HEK293 (cell line): ENCODE measurements at regions not wholly inside any gene's neighbourhood (a gene's known extent, or its start where the extent isn't known, plus 50 kb on each side); places are given as distances from the start of the nearest gene placed in this dataset.

Source experiments
- CTCF ChIA-PET: fragments of 350-600 bp; formaldehyde crosslinking; extraction: SDS; loops from one replicate; lab custom pipeline; 2021; ENCODE audit warnings: antibody characterized with exemption; lab: Yijun Ruan, JAX
- POLR2A ChIA-PET: fragments of 300-600 bp; formaldehyde crosslinking; extraction: SDS; loops from one replicate; lab custom pipeline; 2020; ENCODE audit warnings: antibody characterized with exemption, inconsistent platforms; lab: Yijun Ruan, JAX
- H3K27ac ChIP-seq: fragments of 200-500 bp; sonication (Bioruptor generic); 2 replicates; pipeline ENCODE4 v1.5.1; 2014; ENCODE audit warnings: low read depth, low read length, control low read depth, inconsistent platforms; ENCODE audit errors: extremely low read depth
- H3K36me3 ChIP-seq, 2 experiments: fragments of 200-500 bp in 1 of 2; sonication (Bioruptor generic) in 1 of 2; 1 replicate in 1 of 2; 2 replicates in 1 of 2; pipeline ENCODE4 v1.5.1; 2014 to 2017; ENCODE audit warnings: inconsistent platforms in 2 of 2, low read length in 2 of 2; ENCODE audit not compliant: control insufficient read depth in 2 of 2, insufficient read depth in 1 of 2
- H3K4me1 ChIP-seq: fragments of 200-500 bp; sonication (Bioruptor generic); 2 replicates; pipeline ENCODE4 v1.5.1; 2014; ENCODE audit warnings: mild to moderate bottlenecking, low read length, inconsistent platforms; ENCODE audit not compliant: control insufficient read depth, insufficient read depth
- H3K4me3 ChIP-seq: 2 replicates; pipeline ENCODE4 v1.5.1; 2011; ENCODE audit warnings: low read depth, mild to moderate bottlenecking, control low read depth, low read length, moderate library complexity
- H3K9me3 ChIP-seq: fragments of 200-500 bp; sonication (Bioruptor generic); 2 replicates; pipeline ENCODE4 v1.5.1; 2014; ENCODE audit warnings: low read depth, low read length, inconsistent platforms; ENCODE audit not compliant: control insufficient read depth, insufficient read depth
- KLF7 ChIP-seq: fragments of 450-650 bp; formaldehyde crosslinking; IDR thresholded peaks from 2 replicates; pipeline ENCODE4 v1.5.1; 2016; ENCODE audit warnings: missing biosample characterization, missing genetic modification characterization, borderline replicate concordance
- SALL2 ChIP-seq: fragments of 450-650 bp; formaldehyde crosslinking; IDR thresholded peaks from 2 replicates; pipeline ENCODE4 v1.5.0; 2017; ENCODE audit warnings: missing biosample characterization, mild to moderate bottlenecking, missing genetic modification characterization, borderline replicate concordance
- SP3 ChIP-seq: fragments of 450-650 bp; formaldehyde crosslinking; IDR thresholded peaks from 2 replicates; pipeline ENCODE4 v1.5.1; 2016; ENCODE audit warnings: missing biosample characterization, missing genetic modification characterization
- WT1 ChIP-seq: fragments of 450-650 bp; formaldehyde crosslinking; IDR thresholded peaks from 2 replicates; pipeline ENCODE4 v1.5.1; 2016; ENCODE audit warnings: missing biosample characterization, missing genetic modification characterization
- ZFP37 ChIP-seq: fragments of 450-650 bp; formaldehyde crosslinking; IDR thresholded peaks from 2 replicates; pipeline ENCODE4 v1.5.1; 2016; ENCODE audit warnings: missing biosample characterization, missing genetic modification characterization
- ZFP69B ChIP-seq: fragments of 450-650 bp; formaldehyde crosslinking; IDR thresholded peaks from 2 replicates; pipeline ENCODE4 v1.5.1; 2016; ENCODE audit warnings: missing biosample characterization, missing genetic modification characterization
- ZNF2 ChIP-seq: fragments of 450-650 bp; formaldehyde crosslinking; IDR thresholded peaks from 2 replicates; pipeline ENCODE4 v1.5.1; 2016; ENCODE audit warnings: missing biosample characterization, missing genetic modification characterization
- ZNF221 ChIP-seq: fragments of 450-650 bp; formaldehyde crosslinking; IDR thresholded peaks from 2 replicates; pipeline ENCODE4 v1.5.1; 2017; ENCODE audit warnings: missing biosample characterization, missing genetic modification characterization, borderline replicate concordance
- ZNF394 ChIP-seq: fragments of 450-650 bp; formaldehyde crosslinking; IDR thresholded peaks from 2 replicates; pipeline ENCODE4 v1.5.1; 2016; ENCODE audit warnings: missing biosample characterization, missing genetic modification characterization, mild to moderate bottlenecking, moderate library complexity, borderline replicate concordance
- ZNF473 ChIP-seq: fragments of 450-650 bp; formaldehyde crosslinking; IDR thresholded peaks from 2 replicates; pipeline ENCODE4 v1.5.1; 2017; ENCODE audit warnings: missing biosample characterization, missing genetic modification characterization
- ZNF514 ChIP-seq: fragments of 450-650 bp; formaldehyde crosslinking; IDR thresholded peaks from 2 replicates; pipeline ENCODE4 v1.5.1; 2016; ENCODE audit warnings: missing biosample characterization, missing genetic modification characterization
- ZNF521 ChIP-seq: fragments of 450-650 bp; formaldehyde crosslinking; IDR thresholded peaks from 2 replicates; pipeline ENCODE4 v1.5.1; 2017; ENCODE audit warnings: missing biosample characterization, mild to moderate bottlenecking, missing genetic modification characterization
- ZNF529 ChIP-seq: fragments of 450-650 bp; formaldehyde crosslinking; IDR thresholded peaks from 2 replicates; pipeline ENCODE4 v1.5.1; 2017; ENCODE audit warnings: missing genetic modification characterization, missing biosample characterization; ENCODE audit not compliant: insufficient replicate concordance
- ZNF548 ChIP-seq: fragments of 450-650 bp; formaldehyde crosslinking; IDR thresholded peaks from 2 replicates; pipeline ENCODE4 v1.5.1; 2016; ENCODE audit warnings: missing biosample characterization, missing genetic modification characterization
- ZNF664 ChIP-seq: fragments of 450-650 bp; formaldehyde crosslinking; IDR thresholded peaks from 2 replicates; pipeline ENCODE4 v1.5.1; 2016; ENCODE audit warnings: missing biosample characterization, missing genetic modification characterization
- ZNF677 ChIP-seq: fragments of 450-650 bp; IDR thresholded peaks from 2 replicates; pipeline ENCODE4 v1.5.0; 2018; ENCODE audit warnings: missing biosample characterization, mild to moderate bottlenecking, missing genetic modification characterization, moderate library complexity
- ZNF701 ChIP-seq: fragments of 450-650 bp; formaldehyde crosslinking; IDR thresholded peaks from 2 replicates; pipeline ENCODE4 v1.5.1; 2016; ENCODE audit warnings: missing biosample characterization, missing genetic modification characterization
- ZSCAN30 ChIP-seq: fragments of 450-650 bp; IDR thresholded peaks from 2 replicates; pipeline ENCODE4 v1.5.1; 2018; ENCODE audit warnings: missing biosample characterization, mild to moderate bottlenecking, missing genetic modification characterization, moderate library complexity
- TF ChIP-seq, protein P1 (sequence below): fragments of 450-650 bp; formaldehyde crosslinking; IDR thresholded peaks from 2 replicates; pipeline ENCODE4 v1.5.1; 2016; ENCODE audit warnings: missing biosample characterization, missing genetic modification characterization, borderline replicate concordance
- TF ChIP-seq, protein P2 (sequence below): fragments of 450-650 bp; formaldehyde crosslinking; IDR thresholded peaks from 2 replicates; pipeline ENCODE4 v1.5.1; 2016; ENCODE audit warnings: missing biosample characterization, missing genetic modification characterization, borderline replicate concordance
- TF ChIP-seq, protein P3 (sequence below): fragments of 450-650 bp; formaldehyde crosslinking; IDR thresholded peaks from 2 replicates; pipeline ENCODE4 v1.5.1; 2016; ENCODE audit warnings: missing biosample characterization, missing genetic modification characterization

DNA sequence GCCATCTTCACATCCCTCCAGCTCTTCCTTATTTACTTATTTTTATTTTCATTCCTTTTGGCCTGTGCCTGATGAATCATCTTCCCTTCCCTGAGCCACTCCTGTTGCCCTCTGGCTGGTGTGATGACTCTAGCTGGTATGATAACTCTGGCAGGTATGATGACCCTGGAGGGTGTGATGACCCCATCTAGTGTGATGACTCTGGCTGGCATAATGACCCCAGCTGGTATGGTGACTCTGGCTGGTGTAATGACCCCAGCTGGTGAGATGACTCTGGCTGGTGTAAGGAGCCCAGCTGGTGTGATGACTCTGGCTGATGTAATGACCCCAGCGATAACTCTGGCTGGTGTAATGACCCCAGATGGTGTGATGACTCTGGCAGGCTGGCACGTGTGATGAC is 426.8 kb downstream of the QKI start:
- no peaks in the 10 kb centered on the region for H3K4me1 ChIP-seq
- no peak for TF ChIP-seq SALL2 (tag by site-specific recombination)
- TF ChIP-seq ZSCAN30 (tag by site-specific recombination): no peak
- no peak for TF ChIP-seq KLF7 (tag by site-specific recombination)
- TF ChIP-seq, protein P1, sequence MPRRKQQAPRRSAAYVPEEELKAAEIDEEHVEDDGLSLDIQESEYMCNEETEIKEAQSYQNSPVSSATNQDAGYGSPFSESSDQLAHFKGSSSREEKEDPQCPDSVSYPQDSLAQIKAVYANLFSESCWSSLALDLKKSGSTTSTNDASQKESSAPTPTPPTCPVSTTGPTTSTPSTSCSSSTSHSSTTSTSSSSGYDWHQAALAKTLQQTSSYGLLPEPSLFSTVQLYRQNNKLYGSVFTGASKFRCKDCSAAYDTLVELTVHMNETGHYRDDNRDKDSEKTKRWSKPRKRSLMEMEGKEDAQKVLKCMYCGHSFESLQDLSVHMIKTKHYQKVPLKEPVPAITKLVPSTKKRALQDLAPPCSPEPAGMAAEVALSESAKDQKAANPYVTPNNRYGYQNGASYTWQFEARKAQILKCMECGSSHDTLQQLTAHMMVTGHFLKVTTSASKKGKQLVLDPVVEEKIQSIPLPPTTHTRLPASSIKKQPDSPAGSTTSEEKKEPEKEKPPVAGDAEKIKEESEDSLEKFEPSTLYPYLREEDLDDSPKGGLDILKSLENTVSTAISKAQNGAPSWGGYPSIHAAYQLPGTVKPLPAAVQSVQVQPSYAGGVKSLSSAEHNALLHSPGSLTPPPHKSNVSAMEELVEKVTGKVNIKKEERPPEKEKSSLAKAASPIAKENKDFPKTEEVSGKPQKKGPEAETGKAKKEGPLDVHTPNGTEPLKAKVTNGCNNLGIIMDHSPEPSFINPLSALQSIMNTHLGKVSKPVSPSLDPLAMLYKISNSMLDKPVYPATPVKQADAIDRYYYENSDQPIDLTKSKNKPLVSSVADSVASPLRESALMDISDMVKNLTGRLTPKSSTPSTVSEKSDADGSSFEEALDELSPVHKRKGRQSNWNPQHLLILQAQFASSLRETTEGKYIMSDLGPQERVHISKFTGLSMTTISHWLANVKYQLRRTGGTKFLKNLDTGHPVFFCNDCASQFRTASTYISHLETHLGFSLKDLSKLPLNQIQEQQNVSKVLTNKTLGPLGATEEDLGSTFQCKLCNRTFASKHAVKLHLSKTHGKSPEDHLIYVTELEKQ (tag by site-specific recombination): no peak
- TF ChIP-seq, protein P2, sequence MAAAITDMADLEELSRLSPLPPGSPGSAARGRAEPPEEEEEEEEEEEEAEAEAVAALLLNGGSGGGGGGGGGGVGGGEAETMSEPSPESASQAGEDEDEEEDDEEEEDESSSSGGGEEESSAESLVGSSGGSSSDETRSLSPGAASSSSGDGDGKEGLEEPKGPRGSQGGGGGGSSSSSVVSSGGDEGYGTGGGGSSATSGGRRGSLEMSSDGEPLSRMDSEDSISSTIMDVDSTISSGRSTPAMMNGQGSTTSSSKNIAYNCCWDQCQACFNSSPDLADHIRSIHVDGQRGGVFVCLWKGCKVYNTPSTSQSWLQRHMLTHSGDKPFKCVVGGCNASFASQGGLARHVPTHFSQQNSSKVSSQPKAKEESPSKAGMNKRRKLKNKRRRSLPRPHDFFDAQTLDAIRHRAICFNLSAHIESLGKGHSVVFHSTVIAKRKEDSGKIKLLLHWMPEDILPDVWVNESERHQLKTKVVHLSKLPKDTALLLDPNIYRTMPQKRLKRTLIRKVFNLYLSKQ (tag by site-specific recombination): no peak
- TF ChIP-seq ZNF548 (tag by site-specific recombination): no peak
- no peak for TF ChIP-seq ZNF514
- no peak for TF ChIP-seq WT1 (tag by site-specific recombination)
- TF ChIP-seq ZFP69B (tag by site-specific recombination): no peak
- TF ChIP-seq ZNF2: no peak
- TF ChIP-seq SP3: no peak
- TF ChIP-seq ZNF664 (tag by site-specific recombination): no peak
- no peak for TF ChIP-seq ZNF394 (tag by site-specific recombination)
- TF ChIP-seq, protein P3, sequence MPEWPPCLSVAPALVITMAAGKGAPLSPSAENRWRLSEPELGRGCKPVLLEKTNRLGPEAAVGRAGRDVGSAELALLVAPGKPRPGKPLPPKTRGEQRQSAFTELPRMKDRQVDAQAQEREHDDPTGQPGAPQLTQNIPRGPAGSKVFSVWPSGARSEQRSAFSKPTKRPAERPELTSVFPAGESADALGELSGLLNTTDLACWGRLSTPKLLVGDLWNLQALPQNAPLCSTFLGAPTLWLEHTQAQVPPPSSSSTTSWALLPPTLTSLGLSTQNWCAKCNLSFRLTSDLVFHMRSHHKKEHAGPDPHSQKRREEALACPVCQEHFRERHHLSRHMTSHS (tag by site-specific recombination): no peak
- TF ChIP-seq, all 188 proteins: peak for 0
- H3K4me3 ChIP-seq: no peak overlapping the region
- H3K9me3 ChIP-seq: no peaks in the 10 kb centered on the region
- POLR2A ChIA-PET: no interaction called here
- CTCF ChIA-PET: no interaction called here
- no peaks in the 10 kb centered on the region for H3K36me3 ChIP-seq
- no peak overlapping the region for H3K27ac ChIP-seq

DNA sequence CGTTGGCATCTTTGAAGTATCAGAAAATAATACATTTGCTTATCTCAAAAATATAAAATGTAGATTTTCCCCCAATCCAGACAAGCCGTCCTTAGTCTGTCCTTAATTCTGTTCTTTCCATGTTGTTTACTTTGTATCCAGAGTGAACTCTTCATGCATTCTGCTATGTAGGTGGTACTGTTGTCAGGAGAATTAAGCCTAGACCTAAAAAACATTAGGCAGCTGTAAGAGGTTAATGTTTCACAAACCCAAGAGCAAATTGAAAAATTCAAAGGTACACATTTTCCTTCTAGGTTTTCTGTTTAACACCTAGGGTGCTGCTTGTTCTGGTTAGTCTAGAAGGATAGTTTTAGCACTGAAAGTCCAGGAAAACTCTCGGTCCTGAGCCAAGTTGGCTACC is 426.4 kb downstream of the QKI start:
- H3K4me1 ChIP-seq: no peaks in the 10 kb centered on the region
- H3K27ac ChIP-seq: no peak overlapping the region
- no peak overlapping the region for H3K4me3 ChIP-seq
- H3K9me3 ChIP-seq: no peaks in the 10 kb centered on the region
- CTCF ChIA-PET: no interaction called here
- POLR2A ChIA-PET: no interaction called here
- no peaks in the 10 kb centered on the region for H3K36me3 ChIP-seq
- TF ChIP-seq ZFP37 (tag by site-specific recombination) (no peak), ZNF677 (no peak), ZNF473 (no peak), ZNF521 (tag by site-specific recombination) (no peak), ZNF221 (tag by site-specific recombination) (no peak), ZNF529 (tag by site-specific recombination) (no peak), ZNF701 (no peak)
